ENCODE measurements at regions not wholly inside any gene's neighbourhood (a gene's known extent, or its start where the extent isn't known, plus 50 kb on each side); places are given as distances from the start of the nearest gene placed in this dataset.

DNA sequence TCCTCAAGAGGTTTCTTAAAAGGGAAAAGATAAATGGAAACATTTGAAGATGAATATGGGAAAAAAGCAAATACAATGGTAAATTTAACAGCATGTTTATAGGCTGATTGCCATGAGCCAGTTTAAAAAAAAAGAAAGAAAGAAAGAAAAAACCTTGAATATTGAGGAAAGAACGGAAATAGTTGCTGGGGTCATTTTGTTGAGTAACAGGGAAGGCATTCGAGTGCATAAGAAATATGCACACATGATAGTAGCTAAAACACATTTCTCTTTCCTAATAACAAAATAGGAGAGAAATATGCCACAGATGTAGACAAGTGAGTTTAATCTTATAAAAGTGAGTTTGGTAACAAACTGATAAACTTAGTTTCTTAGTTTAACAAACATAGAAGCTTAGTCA is 864.6 kb upstream of the ACO1 start:
- no peak for FAIRE-seq
- dilution Hi-C loops (cut with MboI; ENCODE audit: extremely low pct_ligation_motif_present, low sequenced_read_pairs) = loop anchor here (25.0 kb wide), 1 partner anchor 108 kb away; no protein-coding TSS in a partner anchor

DNA sequence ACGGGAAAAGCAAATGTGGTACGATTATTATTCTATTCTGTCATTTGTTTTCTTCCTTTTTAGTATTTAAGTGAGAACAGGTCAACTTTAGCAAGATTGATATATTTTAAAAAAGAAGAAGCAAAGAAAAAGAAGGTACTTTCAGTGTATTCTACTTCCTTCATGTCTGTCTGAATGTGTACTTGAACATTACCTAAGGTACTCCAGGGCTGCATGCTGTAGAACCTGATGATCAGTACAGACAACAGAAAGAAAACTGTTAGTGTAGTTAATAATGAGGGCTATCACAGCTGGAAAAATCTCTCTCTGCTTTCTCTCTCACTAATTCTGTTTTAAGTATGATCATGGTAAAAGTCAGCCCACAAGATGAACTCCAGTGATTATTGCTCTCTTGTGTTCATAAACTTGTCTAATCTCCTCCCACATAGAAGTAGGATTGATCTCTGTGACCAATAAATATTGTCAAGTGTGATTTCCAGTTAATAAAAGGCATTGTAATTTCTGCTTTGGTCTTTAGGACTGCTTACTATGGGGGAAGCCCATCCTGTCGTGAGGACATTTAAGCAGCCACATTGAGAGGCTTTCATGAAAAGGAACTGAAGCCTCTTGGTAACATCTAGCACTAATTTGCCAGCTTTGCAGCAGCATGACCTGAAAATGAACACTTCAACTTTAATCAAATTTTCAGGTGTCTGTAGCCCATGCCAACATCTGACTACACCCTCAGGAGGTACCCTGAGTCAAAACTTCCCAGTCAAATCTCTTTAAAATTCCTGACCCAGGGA is 864.0 kb upstream of the ACO1 start:
- no peak for FAIRE-seq
- TF ChIP-seq EZH2 (IDR thresholded peaks at IDR 0.05; ENCODE audit: low read length) (no peak), CTCF (optimal IDR thresholded peaks at IDR 0.05 in 1 of 3, IDR thresholded peaks at IDR 0.05 in 1 of 3, conservative IDR thresholded peaks at IDR 0.05 in 1 of 3; ENCODE audit: extremely low read depth in 1 of 3, insufficient read depth in 2 of 3, low read length in 3 of 3) (no peak)
- Histone ChIP-seq H3K27me3 (ENCODE audit: control insufficient read depth, extremely low read depth, insufficient read depth, low read length) (no peaks in the 10 kb centered on the region), H3K79me2 (ENCODE audit: control insufficient read depth, insufficient read depth, low read length) (no peaks in the 10 kb centered on the region), H3K4me3 (ENCODE audit: control insufficient read depth in 2 of 3, extremely low read depth in 1 of 3, insufficient read depth in 2 of 3, low read depth in 1 of 3, low read length in 3 of 3) (no peak overlapping the region), H3K27ac (ENCODE audit: control insufficient read depth, insufficient read depth, low read length) (no peak overlapping the region), H2AFZ (ENCODE audit: control insufficient read depth, low read length) (no peak overlapping the region), H3K36me3 (ENCODE audit: control insufficient read depth in 2 of 2, extremely low read depth in 1 of 2, insufficient read depth in 2 of 2, low read length in 2 of 2) (no peaks in the 10 kb centered on the region), H3K4me1 (ENCODE audit: control insufficient read depth, extremely low read depth, insufficient read depth, low read length) (no peaks in the 10 kb centered on the region), H3K9me3 (ENCODE audit: control insufficient read depth, low read depth, low read length) (no peaks in the 10 kb centered on the region), H3K4me2 (ENCODE audit: control insufficient read depth, extremely low read depth, insufficient read depth, low read depth, low read length) (no peak overlapping the region), H3K9me1 (ENCODE audit: control insufficient read depth, extremely low read depth, insufficient read depth, low read length) (no peaks in the 10 kb centered on the region), H4K20me1 (ENCODE audit: control insufficient read depth, extremely low read depth, insufficient read depth, low read length) (no peaks in the 10 kb centered on the region), H3K9ac (ENCODE audit: control insufficient read depth, extremely low read depth, insufficient read depth, low read length) (no peak overlapping the region)
- dilution Hi-C loops (cut with MboI; ENCODE audit: extremely low pct_ligation_motif_present, low sequenced_read_pairs) = loop anchor here (25.0 kb wide), 1 partner anchor 108 kb away; no protein-coding TSS in a partner anchor
- no peak for DNase-seq (ENCODE audit: low read depth, low spot score)

More for the DNA sequence above, 864.6 kb upstream of the ACO1 start:
- DNase-seq (ENCODE audit: low read depth, low spot score) = no peak
- no peaks in the 10 kb centered on the region for H3K36me3 ChIP-seq (ENCODE audit: control insufficient read depth in 2 of 2, extremely low read depth in 1 of 2, insufficient read depth in 2 of 2, low read length in 2 of 2)
- no peaks in the 10 kb centered on the region for H4K20me1 ChIP-seq (ENCODE audit: control insufficient read depth, extremely low read depth, insufficient read depth, low read length)
- no peaks in the 10 kb centered on the region for H3K9me3 ChIP-seq (ENCODE audit: control insufficient read depth, low read depth, low read length)
- H3K9ac ChIP-seq (ENCODE audit: control insufficient read depth, extremely low read depth, insufficient read depth, low read length) = no peak overlapping the region
- no peaks in the 10 kb centered on the region for H3K4me1 ChIP-seq (ENCODE audit: control insufficient read depth, extremely low read depth, insufficient read depth, low read length)
- no peaks in the 10 kb centered on the region for H3K9me1 ChIP-seq (ENCODE audit: control insufficient read depth, extremely low read depth, insufficient read depth, low read length)
- H3K4me2 ChIP-seq (ENCODE audit: control insufficient read depth, extremely low read depth, insufficient read depth, low read depth, low read length) = no peak overlapping the region
- no peak overlapping the region for H3K4me3 ChIP-seq (ENCODE audit: control insufficient read depth in 2 of 3, extremely low read depth in 1 of 3, insufficient read depth in 2 of 3, low read depth in 1 of 3, low read length in 3 of 3)
- TF ChIP-seq EZH2 (IDR thresholded peaks at IDR 0.05; ENCODE audit: low read length) = no peak
- no peak for TF ChIP-seq CTCF (optimal IDR thresholded peaks at IDR 0.05 in 1 of 3, IDR thresholded peaks at IDR 0.05 in 1 of 3, conservative IDR thresholded peaks at IDR 0.05 in 1 of 3; ENCODE audit: extremely low read depth in 1 of 3, insufficient read depth in 2 of 3, low read length in 3 of 3)
- no peak overlapping the region for H2AFZ ChIP-seq (ENCODE audit: control insufficient read depth, low read length)
- H3K27me3 ChIP-seq (ENCODE audit: control insufficient read depth, extremely low read depth, insufficient read depth, low read length) = no peaks in the 10 kb centered on the region
- H3K27ac ChIP-seq (ENCODE audit: control insufficient read depth, insufficient read depth, low read length) = no peak overlapping the region
- H3K79me2 ChIP-seq (ENCODE audit: control insufficient read depth, insufficient read depth, low read length) = no peaks in the 10 kb centered on the region

Measured in keratinocyte (primary cell).